Right lung (tissue), 2 donors: ENCODE measurements at regions not wholly inside any gene's neighbourhood (a gene's known extent, or its start where the extent isn't known, plus 50 kb on each side); places are given as distances from the start of the nearest gene placed in this dataset.
"Not testable (repeated sequence)": the region's sequence is repeated elsewhere in the genome, so short reads cannot be mapped to it uniquely, and the experiment has no call there.

Source experiments
- DNase-seq, 2 donors: peaks; one replicate each; pipeline ENCODE4 v3.0.0-alpha.2; 2013

- no peak for DNase-seq
Measured at GRCh38 chr10:35993591-35994515, 351.8 kb upstream of the FZD8 start.

GRCh38 chr10:35992107-35992506 is 350.0 kb upstream of the FZD8 start:
- DNase-seq = no peak

- no peak for DNase-seq
Measured at GRCh38 chr10:35986756-35987502, 344.8 kb upstream of the FZD8 start.

GRCh38 chr10:35979116-35979515 is 337.0 kb upstream of the FZD8 start:
- no peak for DNase-seq

- not testable (repeated sequence) for DNase-seq
Measured at GRCh38 chr10:35973912-35974591, 332.0 kb upstream of the FZD8 start.

- no peak for DNase-seq
Measured at GRCh38 chr10:35972275-35972674, 330.2 kb upstream of the FZD8 start.

GRCh38 chr10:35971397-35971796 is 329.3 kb upstream of the FZD8 start:
- no peak for DNase-seq

- DNase-seq = no peak
Measured at GRCh38 chr10:35963685-35964084, 321.6 kb upstream of the FZD8 start.

GRCh38 chr10:35961501-35961900 is 319.4 kb upstream of the FZD8 start:
- DNase-seq = no peak

- no peak for DNase-seq
Measured at GRCh38 chr10:35959252-35959651, 317.2 kb upstream of the FZD8 start.

GRCh38 chr10:35958609-35959008 is 316.5 kb upstream of the FZD8 start:
- DNase-seq = not testable (repeated sequence)

- DNase-seq = no peak
Measured at GRCh38 chr10:35950701-35951100, 308.6 kb upstream of the FZD8 start.

- DNase-seq = no peak
Measured at GRCh38 chr10:35950226-35950625, 308.1 kb upstream of the FZD8 start.

GRCh38 chr10:35949811-35950211 is 307.7 kb upstream of the FZD8 start:
- no peak for DNase-seq

GRCh38 chr10:35946556-35946955 is 304.5 kb upstream of the FZD8 start:
- no peak for DNase-seq

- DNase-seq = no peak
Measured at GRCh38 chr10:35942057-35942456, 300.0 kb upstream of the FZD8 start.

- peak in 1 of 2 donors; percentile 40 for DNase-seq
Measured at GRCh38 chr10:35940141-35941041, 298.3 kb upstream of the FZD8 start.

GRCh38 chr10:35938160-35938559 is 296.1 kb upstream of the FZD8 start:
- DNase-seq = no peak

GRCh38 chr10:35937546-35937945 is 295.4 kb upstream of the FZD8 start:
- no peak for DNase-seq

- no peak for DNase-seq
Measured at GRCh38 chr10:35934642-35934995, 292.5 kb upstream of the FZD8 start.

- DNase-seq = no peak
Measured at GRCh38 chr10:35933940-35934641, 292.0 kb upstream of the FZD8 start.
